Osteoblast (primary cell): ENCODE measurements at regions not wholly inside any gene's neighbourhood (a gene's known extent, or its start where the extent isn't known, plus 50 kb on each side); places are given as distances from the start of the nearest gene placed in this dataset.

Experiments used
- DNase-seq: peaks from one replicate; pipeline ENCODE4 v3.0.0; 2011; ENCODE audit warnings: low spot score, mixed read lengths; ENCODE audit not compliant: insufficient read length; ENCODE audit errors: missing footprints
- H2AFZ ChIP-seq: 2 replicates; pipeline ENCODE4 v1.6.0; 2011; ENCODE audit warnings: mild to moderate bottlenecking, low read length
- H3K27ac ChIP-seq: 2 replicates; pipeline ENCODE4 v1.5.1; 2011; ENCODE audit warnings: mild to moderate bottlenecking, low read depth, low read length, moderate library complexity
- H3K27me3 ChIP-seq: 2 replicates; pipeline ENCODE4 v1.6.0; 2012; ENCODE audit warnings: mild to moderate bottlenecking, control low read depth, inconsistent platforms, low read length, moderate library complexity; ENCODE audit not compliant: insufficient read depth
- H3K36me3 ChIP-seq: 2 replicates; pipeline ENCODE4 v1.5.1; 2011; ENCODE audit warnings: mild to moderate bottlenecking, low read length, control low read depth, moderate library complexity; ENCODE audit not compliant: insufficient read depth
- H3K4me1 ChIP-seq: 2 replicates; pipeline ENCODE4 v1.5.1; 2011; ENCODE audit warnings: mild to moderate bottlenecking, low read length, control low read depth, moderate library complexity; ENCODE audit not compliant: insufficient read depth
- H3K4me2 ChIP-seq: 2 replicates; pipeline ENCODE4 v1.6.0; 2011; ENCODE audit warnings: mild to moderate bottlenecking, low read length; ENCODE audit not compliant: insufficient read depth
- H3K4me3 ChIP-seq: fragments of 200-600 bp; sonication (generic); 3 replicates; pipeline ENCODE4 v1.5.1; 2012; ENCODE audit warnings: mild to moderate bottlenecking, low read length, inconsistent platforms; ENCODE audit not compliant: insufficient read depth
- H3K79me2 ChIP-seq: 2 replicates; pipeline ENCODE4 v1.6.0; 2012; ENCODE audit warnings: mild to moderate bottlenecking, low read length, control low read depth, inconsistent platforms; ENCODE audit not compliant: insufficient read depth
- H3K9me3 ChIP-seq: 2 replicates; pipeline ENCODE4 v1.5.1; 2011; ENCODE audit warnings: low read depth, low read length, control low read depth
- H4K20me1 ChIP-seq: 2 replicates; pipeline ENCODE4 v1.6.0; 2012; ENCODE audit warnings: mild to moderate bottlenecking, low read length, control low read depth; ENCODE audit not compliant: insufficient read depth
- CTCF ChIP-seq: IDR thresholded peaks from 2 replicates; pipeline ENCODE4 v1.5.1; 2011; ENCODE audit warnings: mild to moderate bottlenecking, low read depth, low read length, moderate library complexity; ENCODE audit errors: extremely low read depth

GRCh38 chr15:70276401-70276800, 178.7 kb upstream of the TLE3 start:
- no peak overlapping the region for H3K4me3 ChIP-seq
- no peak overlapping the region for H3K27ac ChIP-seq
- H3K79me2 ChIP-seq: no peaks in the 10 kb centered on the region
- no peak for TF ChIP-seq CTCF
- peaks cover 8% of the 10 kb centered on the region for H3K4me1 ChIP-seq
- no peaks in the 10 kb centered on the region for H4K20me1 ChIP-seq
- no peaks in the 10 kb centered on the region for H3K36me3 ChIP-seq
- H3K4me2 ChIP-seq: no peak overlapping the region
- H3K9me3 ChIP-seq: no peaks in the 10 kb centered on the region
- no peak overlapping the region for H2AFZ ChIP-seq
- no peaks in the 10 kb centered on the region for H3K27me3 ChIP-seq
- DNase-seq: no peak

- H3K36me3 ChIP-seq: no peaks in the 10 kb centered on the region
- no peak overlapping the region for H3K27ac ChIP-seq
- H3K9me3 ChIP-seq: no peaks in the 10 kb centered on the region
- H3K27me3 ChIP-seq: no peaks in the 10 kb centered on the region
- H3K4me3 ChIP-seq: no peak overlapping the region
- no peak for DNase-seq
- H3K4me1 ChIP-seq: peaks cover 14% of the 10 kb centered on the region
- no peak overlapping the region for H3K4me2 ChIP-seq
- no peaks in the 10 kb centered on the region for H3K79me2 ChIP-seq
- TF ChIP-seq CTCF: no peak
- H4K20me1 ChIP-seq: no peaks in the 10 kb centered on the region
- no peak overlapping the region for H2AFZ ChIP-seq
Observed at GRCh38 chr15:70275461-70276138, 177.9 kb upstream of the TLE3 start.

- Histone ChIP-seq H3K9me3 (no peaks in the 10 kb centered on the region), H3K79me2 (no peaks in the 10 kb centered on the region), H3K27me3 (no peaks in the 10 kb centered on the region), H3K4me3 (no peak overlapping the region), H3K4me2 (no peak overlapping the region), H3K27ac (no peak overlapping the region), H3K36me3 (no peaks in the 10 kb centered on the region), H4K20me1 (no peaks in the 10 kb centered on the region), H3K4me1 (peaks cover 19% of the 10 kb centered on the region), H2AFZ (no peak overlapping the region)
- no peak for TF ChIP-seq CTCF
- no peak for DNase-seq
Observed at GRCh38 chr15:70274908-70275307, 177.2 kb upstream of the TLE3 start.

- no peak for DNase-seq
- Histone ChIP-seq H4K20me1 (no peaks in the 10 kb centered on the region), H2AFZ (no peak overlapping the region), H3K27ac (no peak overlapping the region), H3K79me2 (no peaks in the 10 kb centered on the region), H3K4me2 (no peak overlapping the region), H3K27me3 (no peaks in the 10 kb centered on the region), H3K36me3 (no peaks in the 10 kb centered on the region), H3K9me3 (no peaks in the 10 kb centered on the region), H3K4me3 (no peak overlapping the region), H3K4me1 (peaks cover 19% of the 10 kb centered on the region)
- no peak for TF ChIP-seq CTCF
Observed at GRCh38 chr15:70274255-70274880, 176.7 kb upstream of the TLE3 start.
